ENCODE measurements at regions not wholly inside any gene's neighbourhood (a gene's known extent, or its start where the extent isn't known, plus 50 kb on each side); places are given as distances from the start of the nearest gene placed in this dataset.

DNA sequence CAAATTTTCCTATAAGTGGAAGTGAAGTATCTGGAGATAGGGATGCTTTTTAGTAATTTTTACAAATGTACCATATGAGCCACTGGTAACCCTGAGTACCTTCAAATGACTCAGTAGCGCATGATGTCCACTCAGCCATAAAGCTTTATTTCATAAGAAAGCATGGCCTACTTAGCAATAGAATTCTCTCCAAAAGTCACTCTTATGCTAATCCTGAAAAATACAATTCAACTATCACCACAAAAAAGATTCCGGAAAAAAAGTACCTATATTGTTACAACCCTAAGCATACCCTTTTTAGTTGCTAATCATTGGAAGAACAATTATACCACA lies 732.2 kb downstream of the SOCS6 start:
- CTCF ChIA-PET: no interaction called here
- no peaks in the 10 kb centered on the region for H3K27me3 Mint-ChIP-seq (ENCODE audit: insufficient read depth, unreplicated experiment)
- intact Hi-C loops (cut with micrococcal nuclease): no loop called here
- no peaks in the 10 kb centered on the region for H3K4me1 Mint-ChIP-seq (ENCODE audit: insufficient read depth, unreplicated experiment)
- DNase-seq (ENCODE audit: unreplicated experiment): no peak
- H3K27ac Mint-ChIP-seq (ENCODE audit: low read depth, unreplicated experiment): no peak overlapping the region
- POLR2A ChIA-PET: no interaction called here
- no peaks in the 10 kb centered on the region for H3K36me3 Mint-ChIP-seq (ENCODE audit: insufficient read depth, unreplicated experiment)
- TF ChIP-seq, protein P1, sequence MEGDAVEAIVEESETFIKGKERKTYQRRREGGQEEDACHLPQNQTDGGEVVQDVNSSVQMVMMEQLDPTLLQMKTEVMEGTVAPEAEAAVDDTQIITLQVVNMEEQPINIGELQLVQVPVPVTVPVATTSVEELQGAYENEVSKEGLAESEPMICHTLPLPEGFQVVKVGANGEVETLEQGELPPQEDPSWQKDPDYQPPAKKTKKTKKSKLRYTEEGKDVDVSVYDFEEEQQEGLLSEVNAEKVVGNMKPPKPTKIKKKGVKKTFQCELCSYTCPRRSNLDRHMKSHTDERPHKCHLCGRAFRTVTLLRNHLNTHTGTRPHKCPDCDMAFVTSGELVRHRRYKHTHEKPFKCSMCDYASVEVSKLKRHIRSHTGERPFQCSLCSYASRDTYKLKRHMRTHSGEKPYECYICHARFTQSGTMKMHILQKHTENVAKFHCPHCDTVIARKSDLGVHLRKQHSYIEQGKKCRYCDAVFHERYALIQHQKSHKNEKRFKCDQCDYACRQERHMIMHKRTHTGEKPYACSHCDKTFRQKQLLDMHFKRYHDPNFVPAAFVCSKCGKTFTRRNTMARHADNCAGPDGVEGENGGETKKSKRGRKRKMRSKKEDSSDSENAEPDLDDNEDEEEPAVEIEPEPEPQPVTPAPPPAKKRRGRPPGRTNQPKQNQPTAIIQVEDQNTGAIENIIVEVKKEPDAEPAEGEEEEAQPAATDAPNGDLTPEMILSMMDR (IDR thresholded peaks at IDR 0.05; ENCODE audit: unreplicated experiment): no peak
- no TSS peak for BruUV-seq (replicated peaks)
- H3K4me3 Mint-ChIP-seq (ENCODE audit: unreplicated experiment): no peak overlapping the region
- H3K9me3 Mint-ChIP-seq (ENCODE audit: unreplicated experiment): no peaks in the 10 kb centered on the region

DNA sequence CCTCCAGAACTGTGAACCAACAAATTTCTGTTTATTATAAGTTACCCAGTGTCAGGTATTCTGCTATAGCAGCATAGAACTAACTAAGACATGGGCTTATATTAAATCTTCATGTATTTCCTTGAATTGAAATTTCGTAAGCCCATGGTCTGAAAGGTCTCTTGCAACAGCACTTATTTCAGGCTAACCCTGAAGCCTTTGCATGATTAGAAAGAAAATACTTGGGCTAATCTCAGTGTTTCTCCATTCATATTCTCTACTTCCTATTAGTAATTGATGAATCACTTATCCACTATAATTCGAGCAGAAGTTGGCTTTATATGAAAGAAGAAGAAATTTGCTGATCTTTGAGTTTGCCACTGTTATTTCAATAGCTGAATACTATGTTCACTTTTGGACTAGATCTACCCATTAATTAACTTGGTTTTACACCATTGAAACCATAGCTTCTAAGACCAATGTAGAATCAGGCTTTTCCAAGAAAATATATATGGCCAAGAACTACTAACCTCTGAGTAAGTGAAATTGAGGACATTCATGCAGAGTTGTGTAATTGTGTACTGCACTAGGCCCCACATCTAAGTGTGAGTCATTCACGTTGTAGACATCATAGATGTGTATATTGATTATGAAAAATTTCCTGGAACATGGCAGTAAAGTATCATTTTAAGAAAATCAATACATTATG lies 731.6 kb downstream of the SOCS6 start:
- Mint-ChIP-seq H3K27ac (ENCODE audit: low read depth, unreplicated experiment) (no peak overlapping the region), H3K9me3 (ENCODE audit: unreplicated experiment) (no peaks in the 10 kb centered on the region), H3K36me3 (ENCODE audit: insufficient read depth, unreplicated experiment) (no peaks in the 10 kb centered on the region), H3K4me1 (ENCODE audit: insufficient read depth, unreplicated experiment) (no peaks in the 10 kb centered on the region), H3K27me3 (ENCODE audit: insufficient read depth, unreplicated experiment) (no peaks in the 10 kb centered on the region), H3K4me3 (ENCODE audit: unreplicated experiment) (no peak overlapping the region)
- DNase-seq (ENCODE audit: unreplicated experiment): peak; percentile 46
- intact Hi-C loops (cut with micrococcal nuclease): no loop called here
- no TSS peak for BruUV-seq (replicated peaks)
- ChIA-PET CTCF (no interaction called here), POLR2A (no interaction called here)
- TF ChIP-seq, protein P1 (IDR thresholded peaks at IDR 0.05; ENCODE audit: unreplicated experiment): no peak

DNA sequence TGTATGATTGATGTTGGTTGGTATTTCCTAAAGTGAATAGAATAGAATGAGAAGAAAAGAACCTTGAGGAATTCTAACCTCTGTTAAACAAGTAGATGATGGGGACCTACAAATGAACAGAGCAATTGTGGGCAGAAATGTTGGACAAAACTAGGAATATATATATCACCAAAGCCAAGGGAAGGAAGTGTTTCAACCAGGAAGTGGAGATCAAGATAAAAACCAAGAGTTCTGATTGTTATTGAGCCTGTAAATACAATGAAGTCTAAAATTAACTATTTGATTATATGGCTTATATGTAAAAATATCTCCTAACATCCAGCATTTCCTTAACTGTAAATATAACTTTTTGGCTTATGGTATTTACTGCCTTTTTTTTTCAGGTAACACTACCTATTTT lies 730.0 kb downstream of the SOCS6 start:
- TF ChIP-seq, protein P1 (IDR thresholded peaks at IDR 0.05; ENCODE audit: unreplicated experiment): no peak
- CTCF ChIA-PET: interaction anchor here (0.7 kb wide), 1 partner anchor 1379 kb away, joined by 3 read pairs; no protein-coding TSS in a partner anchor
- no TSS peak for BruUV-seq (replicated peaks)
- H3K4me1 Mint-ChIP-seq (ENCODE audit: insufficient read depth, unreplicated experiment): no peaks in the 10 kb centered on the region
- no peaks in the 10 kb centered on the region for H3K27me3 Mint-ChIP-seq (ENCODE audit: insufficient read depth, unreplicated experiment)
- no peak for DNase-seq (ENCODE audit: unreplicated experiment)
- H3K27ac Mint-ChIP-seq (ENCODE audit: low read depth, unreplicated experiment): no peak overlapping the region
- no peaks in the 10 kb centered on the region for H3K9me3 Mint-ChIP-seq (ENCODE audit: unreplicated experiment)
- H3K4me3 Mint-ChIP-seq (ENCODE audit: unreplicated experiment): no peak overlapping the region
- H3K36me3 Mint-ChIP-seq (ENCODE audit: insufficient read depth, unreplicated experiment): no peaks in the 10 kb centered on the region
- POLR2A ChIA-PET: no interaction called here
- intact Hi-C loops (cut with micrococcal nuclease): no loop called here

DNA sequence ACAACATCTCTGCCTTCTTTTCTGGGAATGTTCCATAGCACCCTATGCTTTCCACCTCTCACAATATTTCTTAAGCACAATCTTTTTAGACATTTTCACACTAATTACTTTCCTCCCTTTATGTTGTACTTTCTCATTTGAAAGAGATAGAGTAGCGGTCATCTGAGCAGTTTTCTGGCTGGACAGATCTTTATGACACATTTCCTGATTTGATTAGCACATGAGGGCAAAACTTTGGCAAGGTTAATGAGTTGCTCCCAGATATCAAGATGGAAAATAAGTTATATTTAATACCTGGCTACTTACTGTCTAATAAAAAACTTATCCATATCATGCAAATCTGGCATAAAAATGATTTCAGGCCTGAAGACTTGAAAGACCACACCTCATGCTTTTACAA lies 723.9 kb downstream of the SOCS6 start:
- ChIA-PET POLR2A (no interaction called here), CTCF (no interaction called here)
- no peak overlapping the region for H3K4me3 Mint-ChIP-seq (ENCODE audit: unreplicated experiment)
- H3K27me3 Mint-ChIP-seq (ENCODE audit: insufficient read depth, unreplicated experiment): no peaks in the 10 kb centered on the region
- no peak for DNase-seq (ENCODE audit: unreplicated experiment)
- BruUV-seq (replicated peaks): no TSS peak
- no peaks in the 10 kb centered on the region for H3K36me3 Mint-ChIP-seq (ENCODE audit: insufficient read depth, unreplicated experiment)
- intact Hi-C loops (cut with micrococcal nuclease): no loop called here
- no peaks in the 10 kb centered on the region for H3K9me3 Mint-ChIP-seq (ENCODE audit: unreplicated experiment)
- no peak overlapping the region for H3K27ac Mint-ChIP-seq (ENCODE audit: low read depth, unreplicated experiment)
- TF ChIP-seq, protein P1 (IDR thresholded peaks at IDR 0.05; ENCODE audit: unreplicated experiment): no peak
- no peaks in the 10 kb centered on the region for H3K4me1 Mint-ChIP-seq (ENCODE audit: insufficient read depth, unreplicated experiment)

Data from MCF 10A (cell line).